ENCODE measurements at regions not wholly inside any gene's neighbourhood (a gene's known extent, or its start where the extent isn't known, plus 50 kb on each side); places are given as distances from the start of the nearest gene placed in this dataset.

DNA sequence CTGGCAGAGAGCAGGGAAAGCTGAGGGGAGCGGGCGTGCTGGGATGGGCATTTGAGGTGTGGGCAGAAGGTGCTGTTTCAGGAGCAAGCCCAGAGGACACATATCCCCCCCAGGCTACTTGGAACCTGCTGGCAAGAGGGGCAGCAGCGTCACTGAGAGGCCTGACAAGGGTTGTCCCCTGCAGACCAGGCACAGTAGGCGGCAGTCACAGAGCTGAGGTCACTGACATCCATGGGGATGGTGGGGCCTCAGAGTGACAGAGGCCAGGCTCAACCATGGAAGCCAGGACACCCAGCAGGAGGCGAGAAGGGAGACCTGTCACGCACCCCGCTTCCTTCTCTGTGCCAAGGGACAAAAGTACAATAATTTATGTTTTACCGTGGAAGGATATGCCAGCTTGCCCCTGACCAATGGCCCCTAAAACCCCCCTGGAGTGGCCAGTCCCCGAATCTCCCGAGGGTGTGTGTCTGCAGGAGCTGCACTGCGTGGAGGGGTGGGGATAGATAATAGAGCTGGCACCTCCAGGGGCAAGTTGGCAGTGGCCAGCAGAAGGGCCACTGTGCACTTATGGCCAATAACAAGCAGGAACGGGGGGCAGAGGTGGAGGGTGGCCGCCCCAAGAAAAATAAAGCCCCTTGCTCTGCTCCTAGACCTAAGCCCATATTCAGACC lies 86.3 kb upstream of the SLC66A3 start:
- Histone ChIP-seq H3K36me3 (ENCODE audit: control insufficient read depth, insufficient read depth, low read length) (no peaks in the 10 kb centered on the region), H3K4me3 (ENCODE audit: insufficient read depth, low read depth, low read length, poor library complexity, severe bottlenecking) (no peak overlapping the region), H3K4me1 (ENCODE audit: control insufficient read depth, insufficient read depth, low read length, poor library complexity, severe bottlenecking) (no peaks in the 10 kb centered on the region), H3K27me3 (replicated peaks; ENCODE audit: control insufficient read depth, insufficient read depth, low read length, poor library complexity, severe bottlenecking) (no peaks in the 10 kb centered on the region), H3K9me3 (ENCODE audit: control insufficient read depth, low read length) (no peaks in the 10 kb centered on the region), H3K27ac (ENCODE audit: insufficient read depth, low read length, poor library complexity, severe bottlenecking) (no peak overlapping the region)
- DNase-seq, result no peak

DNA sequence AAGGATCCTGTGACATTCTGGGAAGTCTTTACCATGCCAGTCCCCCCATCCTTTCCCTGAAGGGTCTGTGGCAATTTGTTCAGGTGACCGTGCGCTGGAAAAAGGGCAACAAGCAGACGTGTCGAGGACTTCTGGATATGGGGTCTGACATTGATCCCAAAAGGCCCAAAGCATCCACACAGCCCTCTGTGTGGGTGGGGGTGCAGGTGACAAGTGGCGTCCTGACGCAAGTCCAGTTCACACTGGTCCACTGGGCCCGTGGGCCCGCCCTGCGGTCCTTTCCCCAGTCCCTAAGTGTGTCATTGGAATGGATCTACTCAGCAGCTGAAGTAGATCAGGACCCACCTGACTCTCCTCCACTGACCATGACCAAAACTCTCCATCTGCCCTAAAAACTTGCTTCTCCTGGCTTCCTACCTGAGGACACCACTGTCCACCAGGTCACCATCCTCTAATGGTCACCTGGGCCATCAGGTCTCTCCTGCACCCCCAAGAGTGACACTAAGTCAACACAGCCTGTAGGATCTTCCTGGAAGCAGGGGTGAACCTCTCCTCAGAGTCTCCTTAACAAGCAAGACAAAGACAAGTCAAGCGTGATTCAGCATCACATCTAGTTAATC lies 85.6 kb upstream of the SLC66A3 start:
- Histone ChIP-seq H3K4me3 (ENCODE audit: insufficient read depth, low read depth, low read length, poor library complexity, severe bottlenecking) (no peak overlapping the region), H3K9me3 (ENCODE audit: control insufficient read depth, low read length) (no peaks in the 10 kb centered on the region), H3K4me1 (ENCODE audit: control insufficient read depth, insufficient read depth, low read length, poor library complexity, severe bottlenecking) (no peaks in the 10 kb centered on the region), H3K27ac (ENCODE audit: insufficient read depth, low read length, poor library complexity, severe bottlenecking) (no peak overlapping the region), H3K27me3 (replicated peaks; ENCODE audit: control insufficient read depth, insufficient read depth, low read length, poor library complexity, severe bottlenecking) (no peaks in the 10 kb centered on the region), H3K36me3 (ENCODE audit: control insufficient read depth, insufficient read depth, low read length) (no peaks in the 10 kb centered on the region)
- DNase-seq, result no peak

DNA sequence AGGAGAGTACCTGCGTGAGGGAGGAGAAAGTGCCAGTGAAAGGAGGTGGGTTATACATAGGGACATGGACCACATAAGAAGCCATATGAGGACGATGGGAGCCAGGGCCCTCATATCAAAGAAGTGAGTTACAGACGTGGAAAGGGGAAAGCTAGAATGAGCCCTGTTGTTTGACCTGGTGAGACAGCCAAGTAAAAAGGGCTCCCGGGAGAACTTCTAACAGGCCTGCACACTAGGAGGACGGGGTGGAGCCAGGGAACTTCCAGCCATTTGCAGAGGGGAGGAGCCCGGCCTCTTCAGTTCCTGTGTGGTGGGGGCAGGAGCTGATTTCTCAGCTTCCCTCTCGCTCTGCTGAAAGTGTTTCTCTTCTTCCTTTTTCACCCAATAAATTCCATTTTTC lies 84.1 kb upstream of the SLC66A3 start:
- Histone ChIP-seq H3K4me3 (ENCODE audit: insufficient read depth, low read depth, low read length, poor library complexity, severe bottlenecking) (no peak overlapping the region), H3K4me1 (ENCODE audit: control insufficient read depth, insufficient read depth, low read length, poor library complexity, severe bottlenecking) (no peaks in the 10 kb centered on the region)

DNA sequence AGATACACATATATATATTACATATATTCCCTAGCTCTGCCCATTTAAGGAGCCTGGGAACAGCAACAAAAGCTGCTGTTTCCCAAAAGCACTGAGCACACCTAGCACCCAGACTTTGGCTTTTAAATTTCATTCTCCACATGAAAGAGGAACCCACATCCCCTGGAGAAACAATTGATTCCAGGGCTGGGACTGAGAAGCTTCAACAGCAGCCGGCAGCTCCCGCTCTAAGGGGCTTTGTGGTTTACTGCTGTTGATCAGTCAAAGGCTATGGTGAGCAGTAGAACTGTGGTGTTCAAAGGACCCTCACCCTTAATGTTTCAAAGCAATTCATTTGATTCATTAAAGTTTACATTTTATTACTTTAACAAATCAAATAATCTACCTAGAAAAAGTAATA lies 83.3 kb upstream of the SLC66A3 start:
- H3K27ac ChIP-seq (ENCODE audit: insufficient read depth, low read length, poor library complexity, severe bottlenecking), result no peak overlapping the region
- no peaks in the 10 kb centered on the region for H3K27me3 ChIP-seq (replicated peaks; ENCODE audit: control insufficient read depth, insufficient read depth, low read length, poor library complexity, severe bottlenecking)
- no peaks in the 10 kb centered on the region for H3K9me3 ChIP-seq (ENCODE audit: control insufficient read depth, low read length)
- H3K4me3 ChIP-seq (ENCODE audit: insufficient read depth, low read depth, low read length, poor library complexity, severe bottlenecking), result no peak overlapping the region
- H3K4me1 ChIP-seq (ENCODE audit: control insufficient read depth, insufficient read depth, low read length, poor library complexity, severe bottlenecking), result no peaks in the 10 kb centered on the region
- no peak for DNase-seq
- H3K36me3 ChIP-seq (ENCODE audit: control insufficient read depth, insufficient read depth, low read length), result no peaks in the 10 kb centered on the region

More for the DNA sequence above, 84.1 kb upstream of the SLC66A3 start:
- Histone ChIP-seq H3K9me3 (ENCODE audit: control insufficient read depth, low read length) (no peaks in the 10 kb centered on the region), H3K36me3 (ENCODE audit: control insufficient read depth, insufficient read depth, low read length) (no peaks in the 10 kb centered on the region), H3K27ac (ENCODE audit: insufficient read depth, low read length, poor library complexity, severe bottlenecking) (no peak overlapping the region), H3K27me3 (replicated peaks; ENCODE audit: control insufficient read depth, insufficient read depth, low read length, poor library complexity, severe bottlenecking) (no peaks in the 10 kb centered on the region)
- no peak for DNase-seq

DNA sequence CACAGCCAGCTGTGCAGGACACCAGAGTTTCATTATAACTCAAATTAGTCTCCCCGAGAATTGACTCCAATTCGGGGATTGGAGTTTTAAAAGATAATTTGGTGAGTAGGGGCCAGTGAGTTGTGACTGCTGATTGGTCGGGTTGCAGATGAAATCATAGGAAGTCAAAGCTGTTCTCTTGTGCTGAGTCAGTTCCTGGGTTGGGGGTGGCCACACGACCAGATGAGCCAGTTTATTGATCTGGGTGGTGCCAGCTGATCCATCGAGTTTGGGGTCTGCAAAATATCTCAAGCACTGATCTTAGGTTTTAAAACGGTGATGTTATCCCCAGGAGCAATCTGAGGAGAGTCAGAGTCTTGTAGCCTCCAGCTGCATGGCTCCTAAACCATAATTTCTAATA lies 82.7 kb upstream of the SLC66A3 start:
- Histone ChIP-seq H3K9me3 (ENCODE audit: control insufficient read depth, low read length) (no peaks in the 10 kb centered on the region), H3K4me1 (ENCODE audit: control insufficient read depth, insufficient read depth, low read length, poor library complexity, severe bottlenecking) (no peaks in the 10 kb centered on the region), H3K27ac (ENCODE audit: insufficient read depth, low read length, poor library complexity, severe bottlenecking) (no peak overlapping the region), H3K4me3 (ENCODE audit: insufficient read depth, low read depth, low read length, poor library complexity, severe bottlenecking) (no peak overlapping the region), H3K36me3 (ENCODE audit: control insufficient read depth, insufficient read depth, low read length) (no peaks in the 10 kb centered on the region), H3K27me3 (replicated peaks; ENCODE audit: control insufficient read depth, insufficient read depth, low read length, poor library complexity, severe bottlenecking) (no peaks in the 10 kb centered on the region)
- no peak for DNase-seq

DNA sequence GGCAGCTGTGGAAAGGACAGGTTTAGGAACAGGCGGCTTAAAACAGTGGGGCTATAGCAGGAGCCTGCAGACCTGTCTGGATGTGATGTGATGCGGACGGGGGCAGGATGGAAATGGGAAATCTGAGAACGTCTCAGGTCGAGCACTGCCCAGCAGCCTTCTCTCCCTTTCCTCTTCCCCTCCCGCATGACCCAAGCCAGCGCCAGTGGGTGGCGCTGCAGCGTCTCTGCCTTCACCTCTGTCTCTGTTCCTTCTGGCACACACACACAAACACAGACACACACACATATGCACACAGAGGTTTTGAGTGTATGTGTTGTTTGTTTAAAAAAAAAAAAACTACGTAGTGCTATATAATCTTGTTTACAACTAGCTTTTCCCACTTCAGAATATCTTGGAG lies 82.0 kb upstream of the SLC66A3 start:
- no peaks in the 10 kb centered on the region for H3K36me3 ChIP-seq (ENCODE audit: control insufficient read depth, insufficient read depth, low read length)
- no peak overlapping the region for H3K4me3 ChIP-seq (ENCODE audit: insufficient read depth, low read depth, low read length, poor library complexity, severe bottlenecking)
- DNase-seq, result no peak
- H3K27me3 ChIP-seq (replicated peaks; ENCODE audit: control insufficient read depth, insufficient read depth, low read length, poor library complexity, severe bottlenecking), result no peaks in the 10 kb centered on the region
- H3K4me1 ChIP-seq (ENCODE audit: control insufficient read depth, insufficient read depth, low read length, poor library complexity, severe bottlenecking), result no peaks in the 10 kb centered on the region
- H3K9me3 ChIP-seq (ENCODE audit: control insufficient read depth, low read length), result no peaks in the 10 kb centered on the region
- H3K27ac ChIP-seq (ENCODE audit: insufficient read depth, low read length, poor library complexity, severe bottlenecking), result no peak overlapping the region

DNA sequence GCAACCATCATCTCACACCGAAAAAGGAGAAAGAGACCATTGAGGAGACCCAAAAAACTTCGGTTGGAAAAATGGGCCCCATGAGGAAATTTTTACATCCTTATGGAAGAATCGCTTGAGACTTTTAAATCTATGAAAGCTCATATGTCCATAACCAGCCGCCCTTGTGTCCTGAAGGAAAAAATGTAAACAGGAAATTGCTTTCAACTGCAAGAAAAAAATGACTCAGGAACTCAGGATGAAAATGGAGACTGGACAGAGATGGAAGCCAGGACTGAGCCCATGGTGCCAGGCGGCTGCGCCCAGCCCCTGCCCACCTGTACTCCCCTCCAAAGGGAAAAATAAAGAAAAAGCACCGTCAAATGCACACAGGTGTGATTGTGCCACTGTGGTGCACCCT lies 81.5 kb upstream of the SLC66A3 start:
- no peak for DNase-seq
- H3K4me3 ChIP-seq (ENCODE audit: insufficient read depth, low read depth, low read length, poor library complexity, severe bottlenecking), result no peak overlapping the region
- H3K27me3 ChIP-seq (replicated peaks; ENCODE audit: control insufficient read depth, insufficient read depth, low read length, poor library complexity, severe bottlenecking), result no peaks in the 10 kb centered on the region
- H3K4me1 ChIP-seq (ENCODE audit: control insufficient read depth, insufficient read depth, low read length, poor library complexity, severe bottlenecking), result no peaks in the 10 kb centered on the region
- no peaks in the 10 kb centered on the region for H3K9me3 ChIP-seq (ENCODE audit: control insufficient read depth, low read length)
- no peaks in the 10 kb centered on the region for H3K36me3 ChIP-seq (ENCODE audit: control insufficient read depth, insufficient read depth, low read length)
- H3K27ac ChIP-seq (ENCODE audit: insufficient read depth, low read length, poor library complexity, severe bottlenecking), result no peak overlapping the region

DNA sequence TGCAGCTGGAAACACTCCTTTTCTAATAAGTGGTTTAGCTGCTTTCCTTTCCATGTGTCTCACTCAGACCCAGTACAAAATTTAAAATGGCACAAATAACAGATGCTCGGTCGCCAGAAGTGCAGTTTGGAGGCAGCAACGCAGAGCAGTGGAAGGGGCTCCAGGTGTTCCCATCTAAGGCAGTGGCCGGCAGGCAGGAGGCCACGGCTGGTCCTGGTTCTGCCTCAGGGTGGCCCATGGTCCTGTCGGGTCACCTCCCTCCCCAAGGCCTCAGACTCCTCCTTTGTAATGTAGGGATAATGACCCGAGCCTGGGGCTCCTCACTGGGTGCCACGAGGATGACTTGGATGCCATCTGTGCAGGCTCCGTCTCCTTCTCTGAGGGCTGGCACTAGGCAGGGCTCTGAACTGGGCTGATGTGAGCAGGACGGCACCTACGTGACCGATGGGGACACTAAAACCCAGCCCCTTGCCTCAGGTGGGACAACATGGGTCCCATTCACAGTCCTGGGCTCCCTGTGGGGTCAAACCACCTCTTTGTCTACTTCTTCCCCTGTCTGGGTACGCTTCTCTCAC lies 80.9 kb upstream of the SLC66A3 start:
- H3K9me3 ChIP-seq (ENCODE audit: control insufficient read depth, low read length), result no peaks in the 10 kb centered on the region
- DNase-seq, result no peak

DNA sequence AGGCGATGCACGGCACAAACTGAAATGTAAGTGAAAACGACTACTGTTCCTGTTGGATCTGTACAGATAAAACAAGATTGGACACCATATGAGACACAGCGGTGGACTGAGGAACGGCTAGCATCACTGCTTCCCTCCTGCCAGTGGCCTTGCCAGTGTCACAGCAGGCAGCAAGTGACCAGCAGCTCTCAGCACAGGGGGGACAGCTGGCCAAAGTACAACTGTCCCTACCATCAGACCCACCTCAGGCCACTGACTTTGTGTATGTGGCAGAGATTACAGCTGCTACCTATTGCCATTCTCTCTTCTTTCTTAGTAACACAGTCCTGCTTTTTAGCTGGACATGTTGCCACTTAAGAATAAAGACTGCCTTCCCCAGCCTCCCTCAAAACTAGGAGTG lies 80.0 kb upstream of the SLC66A3 start:
- DNase-seq, result no peak
- H3K27ac ChIP-seq (ENCODE audit: insufficient read depth, low read length, poor library complexity, severe bottlenecking), result no peak overlapping the region
- H3K4me1 ChIP-seq (ENCODE audit: control insufficient read depth, insufficient read depth, low read length, poor library complexity, severe bottlenecking), result no peaks in the 10 kb centered on the region
- H3K36me3 ChIP-seq (ENCODE audit: control insufficient read depth, insufficient read depth, low read length), result no peaks in the 10 kb centered on the region
- no peaks in the 10 kb centered on the region for H3K9me3 ChIP-seq (ENCODE audit: control insufficient read depth, low read length)
- no peak overlapping the region for H3K4me3 ChIP-seq (ENCODE audit: insufficient read depth, low read depth, low read length, poor library complexity, severe bottlenecking)
- H3K27me3 ChIP-seq (replicated peaks; ENCODE audit: control insufficient read depth, insufficient read depth, low read length, poor library complexity, severe bottlenecking), result no peaks in the 10 kb centered on the region

More for the DNA sequence above, 80.9 kb upstream of the SLC66A3 start:
- no peak overlapping the region for H3K27ac ChIP-seq (ENCODE audit: insufficient read depth, low read length, poor library complexity, severe bottlenecking)
- no peaks in the 10 kb centered on the region for H3K27me3 ChIP-seq (replicated peaks; ENCODE audit: control insufficient read depth, insufficient read depth, low read length, poor library complexity, severe bottlenecking)
- no peaks in the 10 kb centered on the region for H3K4me1 ChIP-seq (ENCODE audit: control insufficient read depth, insufficient read depth, low read length, poor library complexity, severe bottlenecking)
- no peak overlapping the region for H3K4me3 ChIP-seq (ENCODE audit: insufficient read depth, low read depth, low read length, poor library complexity, severe bottlenecking)
- H3K36me3 ChIP-seq (ENCODE audit: control insufficient read depth, insufficient read depth, low read length), result no peaks in the 10 kb centered on the region

DNA sequence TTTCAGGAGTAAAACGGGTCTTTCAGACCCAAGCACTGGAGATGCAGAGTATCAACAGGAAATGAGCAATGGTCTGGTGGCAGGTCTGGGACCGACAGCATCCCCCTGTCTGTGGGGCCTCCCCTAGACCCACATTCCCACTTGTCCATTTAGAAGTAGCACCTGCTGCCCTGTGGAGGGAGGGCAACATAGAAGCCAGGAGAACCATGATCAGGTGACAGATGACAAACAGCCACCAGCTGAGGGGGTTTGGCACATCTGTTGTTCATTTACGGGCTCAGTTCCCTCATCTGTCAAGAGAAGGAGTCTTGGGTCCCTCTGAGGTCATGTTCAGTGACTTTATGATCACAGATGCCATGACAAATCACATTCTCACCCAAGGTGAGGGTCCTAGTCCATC lies 77.9 kb upstream of the SLC66A3 start:
- no peaks in the 10 kb centered on the region for H3K4me1 ChIP-seq (ENCODE audit: control insufficient read depth, insufficient read depth, low read length, poor library complexity, severe bottlenecking)
- H3K4me3 ChIP-seq (ENCODE audit: insufficient read depth, low read depth, low read length, poor library complexity, severe bottlenecking), result no peak overlapping the region
- H3K9me3 ChIP-seq (ENCODE audit: control insufficient read depth, low read length), result no peaks in the 10 kb centered on the region
- no peaks in the 10 kb centered on the region for H3K36me3 ChIP-seq (ENCODE audit: control insufficient read depth, insufficient read depth, low read length)
- H3K27ac ChIP-seq (ENCODE audit: insufficient read depth, low read length, poor library complexity, severe bottlenecking), result no peak overlapping the region
- DNase-seq, result no peak
- no peaks in the 10 kb centered on the region for H3K27me3 ChIP-seq (replicated peaks; ENCODE audit: control insufficient read depth, insufficient read depth, low read length, poor library complexity, severe bottlenecking)

Measured in effector memory CD4-positive, alpha-beta T cell (primary cell).